ENCODE measurements at regions not wholly inside any gene's neighbourhood (a gene's known extent, or its start where the extent isn't known, plus 50 kb on each side); places are given as distances from the start of the nearest gene placed in this dataset.
"Not testable (repeated sequence)": the region's sequence is repeated elsewhere in the genome, so short reads cannot be mapped to it uniquely, and the experiment has no call there.

DNA sequence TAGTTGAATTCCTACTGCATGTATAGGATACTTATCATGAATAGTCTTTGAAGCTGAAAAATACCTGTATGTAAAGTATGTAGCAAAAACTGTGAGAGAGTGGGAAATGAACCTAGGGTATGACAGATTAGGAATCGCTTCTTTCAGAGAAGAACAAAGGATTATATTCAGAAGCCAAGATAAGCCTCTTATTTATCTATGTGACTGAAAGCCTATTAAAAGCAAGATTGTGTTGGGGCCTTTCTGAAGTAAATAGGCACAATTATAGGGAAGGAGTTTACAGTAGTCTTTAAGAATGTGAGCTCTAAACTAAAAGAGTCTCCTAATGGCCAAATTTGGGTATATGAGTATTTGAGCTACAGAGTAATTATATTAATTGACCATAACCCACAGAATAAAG, 102.1 kb downstream of the MTERF1 start:
- Histone ChIP-seq H3K36me3 (ENCODE audit: control insufficient read depth in 2 of 2, extremely low read depth in 1 of 2, insufficient read depth in 1 of 2, low read length in 1 of 2) (no peaks in the 10 kb centered on the region), H3K27me3 (replicated peaks in 1 of 2; ENCODE audit: control insufficient read depth in 2 of 2, extremely low read depth in 1 of 2, insufficient read depth in 2 of 2, low read length in 1 of 2) (no peaks in the 10 kb centered on the region), H3K4me3 (ENCODE audit: control insufficient read depth in 1 of 2, extremely low read depth in 1 of 2, low read length in 1 of 2) (no peak overlapping the region), H3K27ac (ENCODE audit: low read length) (no peak overlapping the region), H3K4me1 (ENCODE audit: control insufficient read depth in 1 of 2, extremely low read depth in 1 of 2, insufficient read depth in 2 of 2, low read length in 2 of 2) (no peaks in the 10 kb centered on the region), H3K9me3 (no peaks in the 10 kb centered on the region)
- ChIA-PET POLR2A (no interaction called here), CTCF (no interaction called here)
- H3K27me3 Mint-ChIP-seq: peaks cover 0 to 5% of the 10 kb centered on the region in 2 donors
- H3K27ac Mint-ChIP-seq: no peak overlapping the region
- ATAC-seq (replicated peaks in 1 of 4) (no peak), DNase-seq (no peak)
- no peak overlapping the region for H3K4me3 Mint-ChIP-seq
- H3K4me1 Mint-ChIP-seq: no peaks in the 10 kb centered on the region
- H3K36me3 Mint-ChIP-seq: no peaks in the 10 kb centered on the region
- H3K9me3 Mint-ChIP-seq: no peaks in the 10 kb centered on the region
- no CpG with 5 or more reads among the region's 1 CpG for WGBS (ENCODE audit: insufficient coverage)

DNA sequence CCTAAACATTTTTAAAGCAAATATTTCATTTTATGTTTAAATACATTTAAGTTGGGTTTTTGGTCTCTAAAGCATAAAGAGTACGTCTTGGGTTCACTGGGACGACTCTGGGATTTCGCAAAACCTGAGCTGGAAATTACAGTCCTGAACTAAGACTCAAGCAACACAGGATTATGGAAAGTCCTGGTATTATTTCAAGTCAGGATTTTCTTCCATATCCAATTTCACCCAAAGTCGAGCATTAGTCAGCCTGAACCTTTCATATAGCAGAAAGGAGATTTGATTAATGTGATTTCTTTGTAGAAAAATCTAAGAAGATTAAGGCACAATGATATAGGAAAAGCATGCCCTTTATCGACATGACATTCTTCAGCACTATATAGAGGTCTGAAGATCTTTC, 100.0 kb downstream of the MTERF1 start:
- Mint-ChIP-seq H3K27me3 (peaks cover 0 to 5% of the 10 kb centered on the region in 2 donors), H3K4me1 (no peaks in the 10 kb centered on the region), H3K36me3 (no peaks in the 10 kb centered on the region), H3K9me3 (no peaks in the 10 kb centered on the region), H3K4me3 (no peak overlapping the region), H3K27ac (no peak overlapping the region)
- no peaks in the 10 kb centered on the region for H3K4me1 ChIP-seq (ENCODE audit: control insufficient read depth in 1 of 2, extremely low read depth in 1 of 2, insufficient read depth in 2 of 2, low read length in 2 of 2)
- H3K27me3 ChIP-seq (replicated peaks in 1 of 2; ENCODE audit: control insufficient read depth in 2 of 2, extremely low read depth in 1 of 2, insufficient read depth in 2 of 2, low read length in 1 of 2): no peaks in the 10 kb centered on the region
- WGBS (ENCODE audit: insufficient coverage): no CpG with 5 or more reads among the region's 5 CpGs
- ChIA-PET POLR2A (no interaction called here), CTCF (no interaction called here)
- ATAC-seq (replicated peaks in 1 of 4) (no peak), DNase-seq (no peak)
- no peaks in the 10 kb centered on the region for H3K36me3 ChIP-seq (ENCODE audit: control insufficient read depth in 2 of 2, extremely low read depth in 1 of 2, insufficient read depth in 1 of 2, low read length in 1 of 2)
- no peaks in the 10 kb centered on the region for H3K9me3 ChIP-seq
- H3K4me3 ChIP-seq (ENCODE audit: control insufficient read depth in 1 of 2, extremely low read depth in 1 of 2, low read length in 1 of 2): no peak overlapping the region
- H3K27ac ChIP-seq (ENCODE audit: low read length): no peak overlapping the region

DNA sequence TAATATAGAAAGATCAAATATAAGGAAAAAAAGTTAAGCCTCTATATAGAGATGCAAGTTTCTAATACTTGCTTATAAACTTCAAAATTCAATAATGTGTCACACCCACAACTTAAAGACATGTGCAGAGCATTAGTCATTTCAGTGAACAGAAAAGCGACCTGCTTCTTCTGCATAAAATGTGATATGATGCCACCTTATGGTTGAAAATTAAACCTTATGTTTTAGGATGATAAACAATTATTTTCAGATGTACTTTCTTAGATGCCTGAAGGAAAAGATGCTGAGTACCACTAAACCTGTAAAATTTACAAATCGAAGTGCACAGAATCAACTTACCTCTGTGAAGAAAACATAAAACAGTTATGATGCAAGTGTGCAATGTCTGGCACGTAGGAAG, 96.0 kb downstream of the MTERF1 start:
- ATAC-seq (replicated peaks in 1 of 4) (no peak), DNase-seq (no peak)
- H3K36me3 ChIP-seq (ENCODE audit: control insufficient read depth in 2 of 2, extremely low read depth in 1 of 2, insufficient read depth in 1 of 2, low read length in 1 of 2): no peaks in the 10 kb centered on the region
- no CpG with 5 or more reads among the region's 3 CpGs for WGBS (ENCODE audit: insufficient coverage)
- H3K27ac ChIP-seq (ENCODE audit: low read length): no peak overlapping the region
- no peaks in the 10 kb centered on the region for H3K27me3 Mint-ChIP-seq
- no peaks in the 10 kb centered on the region for H3K9me3 Mint-ChIP-seq
- no peak overlapping the region for H3K27ac Mint-ChIP-seq
- POLR2A ChIA-PET: no interaction called here
- no peaks in the 10 kb centered on the region for H3K27me3 ChIP-seq (replicated peaks in 1 of 2; ENCODE audit: control insufficient read depth in 2 of 2, extremely low read depth in 1 of 2, insufficient read depth in 2 of 2, low read length in 1 of 2)
- no peaks in the 10 kb centered on the region for H3K4me1 Mint-ChIP-seq
- H3K36me3 Mint-ChIP-seq: no peaks in the 10 kb centered on the region
- CTCF ChIA-PET: interaction anchor here in 1 of 2 donors (0.6 kb wide), 2 partner anchors 695 to 1357 kb away, joined by 3 to 6 read pairs; no protein-coding TSS in a partner anchor
- H3K4me1 ChIP-seq (ENCODE audit: control insufficient read depth in 1 of 2, extremely low read depth in 1 of 2, insufficient read depth in 2 of 2, low read length in 2 of 2): no peaks in the 10 kb centered on the region
- H3K9me3 ChIP-seq: no peaks in the 10 kb centered on the region
- no peak overlapping the region for H3K4me3 Mint-ChIP-seq
- no peak overlapping the region for H3K4me3 ChIP-seq (ENCODE audit: control insufficient read depth in 1 of 2, extremely low read depth in 1 of 2, low read length in 1 of 2)

DNA sequence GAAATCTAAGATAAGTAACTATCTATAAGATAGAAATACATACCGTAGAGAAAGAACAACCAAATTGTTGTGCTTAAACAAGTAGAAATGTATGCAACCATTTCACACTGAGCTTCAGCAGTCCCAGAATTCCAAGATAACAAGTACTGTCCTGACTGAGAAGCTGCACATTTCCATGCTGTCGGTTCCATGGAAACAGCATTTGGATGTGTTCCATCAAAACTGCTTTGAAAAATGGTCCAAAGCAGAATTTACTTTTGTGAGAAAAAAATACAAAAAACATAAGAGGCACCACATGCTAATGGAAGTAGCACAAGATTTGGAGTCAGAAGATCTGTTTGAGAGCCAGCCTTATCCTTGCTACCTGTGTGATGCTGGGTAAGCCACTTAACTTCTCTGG, 92.6 kb downstream of the MTERF1 start:
- Mint-ChIP-seq H3K4me3 (no peak overlapping the region), H3K27me3 (peaks cover 0 to 1% of the 10 kb centered on the region in 2 donors), H3K4me1 (no peaks in the 10 kb centered on the region), H3K36me3 (peaks cover 4% of the 10 kb centered on the region), H3K27ac (no peak overlapping the region), H3K9me3 (no peaks in the 10 kb centered on the region)
- Histone ChIP-seq H3K4me1 (ENCODE audit: control insufficient read depth in 1 of 2, extremely low read depth in 1 of 2, insufficient read depth in 2 of 2, low read length in 2 of 2) (no peaks in the 10 kb centered on the region), H3K4me3 (ENCODE audit: control insufficient read depth in 1 of 2, extremely low read depth in 1 of 2, low read length in 1 of 2) (no peak overlapping the region), H3K27me3 (replicated peaks in 1 of 2; ENCODE audit: control insufficient read depth in 2 of 2, extremely low read depth in 1 of 2, insufficient read depth in 2 of 2, low read length in 1 of 2) (peaks cover 0 to 4% of the 10 kb centered on the region in 2 experiments), H3K36me3 (ENCODE audit: control insufficient read depth in 2 of 2, extremely low read depth in 1 of 2, insufficient read depth in 1 of 2, low read length in 1 of 2) (no peaks in the 10 kb centered on the region), H3K27ac (ENCODE audit: low read length) (no peak overlapping the region), H3K9me3 (no peaks in the 10 kb centered on the region)
- ChIA-PET CTCF (no interaction called here), POLR2A (no interaction called here)
- no CpG with 5 or more reads among the region's 2 CpGs for WGBS (ENCODE audit: insufficient coverage)
- ATAC-seq (replicated peaks in 1 of 4): no peak
- DNase-seq: no peak

DNA sequence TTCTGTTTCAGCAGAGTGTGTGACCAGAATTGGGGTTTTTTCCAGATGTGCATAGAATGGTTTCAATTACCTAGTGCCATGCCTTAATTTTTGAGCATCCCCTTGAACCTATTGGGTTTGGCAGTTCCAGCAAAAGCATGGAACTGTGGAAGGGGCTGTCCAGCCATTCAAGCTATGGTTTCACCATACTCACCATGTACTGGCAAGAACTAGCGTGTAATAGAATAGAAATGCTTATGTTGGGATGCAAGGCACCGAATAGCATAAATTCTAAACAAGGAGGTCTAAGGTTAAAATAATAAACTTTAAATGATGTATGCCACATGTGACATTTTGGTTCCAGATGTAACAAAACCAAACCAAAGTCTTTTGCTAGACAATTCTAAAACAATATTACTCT, 91.4 kb downstream of the MTERF1 start:
- no peak for DNase-seq
- Histone ChIP-seq H3K27ac (ENCODE audit: low read length) (no peak overlapping the region), H3K27me3 (replicated peaks in 1 of 2; ENCODE audit: control insufficient read depth in 2 of 2, extremely low read depth in 1 of 2, insufficient read depth in 2 of 2, low read length in 1 of 2) (peaks cover 0 to 4% of the 10 kb centered on the region in 2 experiments), H3K36me3 (ENCODE audit: control insufficient read depth in 2 of 2, extremely low read depth in 1 of 2, insufficient read depth in 1 of 2, low read length in 1 of 2) (no peaks in the 10 kb centered on the region), H3K4me3 (ENCODE audit: control insufficient read depth in 1 of 2, extremely low read depth in 1 of 2, low read length in 1 of 2) (no peak overlapping the region), H3K9me3 (no peaks in the 10 kb centered on the region), H3K4me1 (ENCODE audit: control insufficient read depth in 1 of 2, extremely low read depth in 1 of 2, insufficient read depth in 2 of 2, low read length in 2 of 2) (no peaks in the 10 kb centered on the region)
- peaks cover 2 to 6% (median 4%) of the 10 kb centered on the region in 3 donors for H3K9me3 Mint-ChIP-seq
- H3K27ac Mint-ChIP-seq: no peak overlapping the region
- ChIA-PET CTCF (no interaction called here), POLR2A (interaction anchor here in 1 of 2 donors (0.6 kb wide), 1 partner anchor 89 kb away, joined by 3 read pairs; no protein-coding TSS in a partner anchor)
- peaks cover 4% of the 10 kb centered on the region for H3K36me3 Mint-ChIP-seq
- no peak for ATAC-seq (replicated peaks in 1 of 4)
- no peaks in the 10 kb centered on the region for H3K4me1 Mint-ChIP-seq
- no CpG with 5 or more reads among the region's 2 CpGs for WGBS (ENCODE audit: insufficient coverage)
- H3K27me3 Mint-ChIP-seq: peaks cover 0 to 1% of the 10 kb centered on the region in 2 donors
- no peak overlapping the region for H3K4me3 Mint-ChIP-seq

DNA sequence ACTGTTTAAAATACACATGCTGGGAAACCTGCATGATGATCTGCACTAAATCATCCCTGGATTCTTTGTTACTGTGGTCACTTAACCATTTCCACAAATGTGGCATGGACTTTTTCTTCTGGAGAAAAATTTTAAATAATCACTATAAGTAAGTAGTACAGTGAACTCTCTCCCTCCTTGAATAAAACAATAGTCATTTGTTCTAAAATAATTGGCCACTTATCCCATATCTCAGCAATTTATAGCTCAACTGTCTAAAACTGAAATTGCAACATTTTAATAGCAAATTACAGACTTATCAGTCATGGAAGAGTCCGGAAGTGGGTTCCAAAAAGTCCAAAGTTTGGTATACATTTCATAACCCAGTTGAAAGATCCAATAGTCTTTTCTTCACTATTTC, 90.9 kb downstream of the MTERF1 start:
- H3K27ac Mint-ChIP-seq: no peak overlapping the region
- no peaks in the 10 kb centered on the region for H3K4me1 Mint-ChIP-seq
- Histone ChIP-seq H3K4me3 (ENCODE audit: control insufficient read depth in 1 of 2, extremely low read depth in 1 of 2, low read length in 1 of 2) (no peak overlapping the region), H3K9me3 (no peaks in the 10 kb centered on the region), H3K36me3 (ENCODE audit: control insufficient read depth in 2 of 2, extremely low read depth in 1 of 2, insufficient read depth in 1 of 2, low read length in 1 of 2) (no peaks in the 10 kb centered on the region), H3K27me3 (replicated peaks in 1 of 2; ENCODE audit: control insufficient read depth in 2 of 2, extremely low read depth in 1 of 2, insufficient read depth in 2 of 2, low read length in 1 of 2) (peaks cover 0 to 4% of the 10 kb centered on the region in 2 experiments), H3K27ac (ENCODE audit: low read length) (no peak overlapping the region), H3K4me1 (ENCODE audit: control insufficient read depth in 1 of 2, extremely low read depth in 1 of 2, insufficient read depth in 2 of 2, low read length in 2 of 2) (no peaks in the 10 kb centered on the region)
- ChIA-PET POLR2A (no interaction called here), CTCF (no interaction called here)
- peaks cover 2 to 6% (median 4%) of the 10 kb centered on the region in 3 donors for H3K9me3 Mint-ChIP-seq
- DNase-seq (no peak), ATAC-seq (replicated peaks in 1 of 4) (no peak)
- H3K4me3 Mint-ChIP-seq: no peak overlapping the region
- peaks cover 0 to 1% of the 10 kb centered on the region in 2 donors for H3K27me3 Mint-ChIP-seq
- WGBS (ENCODE audit: insufficient coverage): no CpG with 5 or more reads among the region's 1 CpG
- H3K36me3 Mint-ChIP-seq: peaks cover 4% of the 10 kb centered on the region

DNA sequence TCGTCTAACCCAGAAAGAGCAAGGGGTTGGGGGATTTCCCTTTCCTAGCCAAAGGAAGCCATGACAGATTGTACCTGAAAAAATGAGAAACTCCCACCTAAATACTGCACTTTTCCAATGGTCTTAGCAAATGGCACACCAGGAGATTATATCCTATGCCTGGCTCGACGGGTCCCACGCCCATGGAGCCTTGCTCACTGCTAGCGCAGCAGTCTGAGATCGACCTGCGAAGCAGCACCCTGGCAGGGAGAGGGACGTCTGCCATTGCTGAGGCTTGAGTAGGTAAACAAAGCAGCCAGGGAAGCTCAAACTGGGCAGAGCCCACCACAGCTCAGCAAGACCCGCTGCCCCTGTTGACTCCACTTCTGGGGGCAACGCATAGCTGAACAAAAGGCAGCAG, 89.9 kb downstream of the MTERF1 start:
- H3K27ac Mint-ChIP-seq; H3K9me3 ChIP-seq; H3K4me3 ChIP-seq (ENCODE audit: control insufficient read depth in 1 of 2, extremely low read depth in 1 of 2, low read length in 1 of 2); ATAC-seq (replicated peaks in 1 of 4); POLR2A ChIA-PET; DNase-seq; H3K4me1 Mint-ChIP-seq; H3K4me3 Mint-ChIP-seq; H3K27me3 ChIP-seq (replicated peaks in 1 of 2; ENCODE audit: control insufficient read depth in 2 of 2, extremely low read depth in 1 of 2, insufficient read depth in 2 of 2, low read length in 1 of 2); H3K36me3 ChIP-seq (ENCODE audit: control insufficient read depth in 2 of 2, extremely low read depth in 1 of 2, insufficient read depth in 1 of 2, low read length in 1 of 2); H3K4me1 ChIP-seq (ENCODE audit: control insufficient read depth in 1 of 2, extremely low read depth in 1 of 2, insufficient read depth in 2 of 2, low read length in 2 of 2); H3K27ac ChIP-seq (ENCODE audit: low read length); H3K36me3 Mint-ChIP-seq; CTCF ChIA-PET; H3K27me3 Mint-ChIP-seq: not testable (repeated sequence)
- 91% methylated on average over 9 of the region's 10 CpGs for WGBS (ENCODE audit: insufficient coverage)
- peaks cover 5 to 10% (median 8%) of the 10 kb centered on the region in 3 donors for H3K9me3 Mint-ChIP-seq
